ENCODE measurements at regions not wholly inside any gene's neighbourhood (a gene's known extent, or its start where the extent isn't known, plus 50 kb on each side); places are given as distances from the start of the nearest gene placed in this dataset.

- Histone ChIP-seq H3K4ac (ENCODE audit: low read depth, low read length) (no peak overlapping the region), H3K14ac (ENCODE audit: insufficient read depth, low read length) (no peak overlapping the region), H4K5ac (ENCODE audit: insufficient read length, low read depth, low read length) (no peak overlapping the region), H2BK5ac (ENCODE audit: insufficient read length, low read length) (no peak overlapping the region), H2BK12ac (ENCODE audit: insufficient read length, low read depth, low read length) (no peak overlapping the region), H2BK15ac (ENCODE audit: low read depth, low read length) (no peak overlapping the region), H3K18ac (ENCODE audit: insufficient read length, low read depth, low read length) (no peak overlapping the region), H3K27ac (ENCODE audit: insufficient read length, low read depth, low read length) (no peak overlapping the region), H3K56ac (ENCODE audit: insufficient read length, low read depth, low read length) (no peak overlapping the region), H3T11ph (ENCODE audit: low read length) (no peak overlapping the region), H2BK120ac (ENCODE audit: low read depth, low read length, poor library complexity, severe bottlenecking) (no peak overlapping the region), H4K91ac (ENCODE audit: insufficient read length, low read depth, low read length) (no peak overlapping the region), H3K23ac (ENCODE audit: insufficient read length, low read depth, low read length) (no peak overlapping the region), H3K79me2 (ENCODE audit: insufficient read depth, low read length) (no peaks in the 10 kb centered on the region), H4K20me1 (ENCODE audit: control insufficient read depth, insufficient read depth, insufficient read length) (no peaks in the 10 kb centered on the region), H4K8ac (replicated peaks; ENCODE audit: insufficient read length, low read depth, low read length) (no peak overlapping the region), H3K9me3 (ENCODE audit: control insufficient read depth, low read depth, low read length) (no peaks in the 10 kb centered on the region), H3K4me2 (ENCODE audit: insufficient read depth, insufficient read length, low read length) (no peak overlapping the region), H3K9ac (ENCODE audit: extremely low read depth, insufficient read length, low read length) (no peak overlapping the region), H2AK5ac (ENCODE audit: insufficient read length, low read length) (no peak overlapping the region), H3K27me3 (ENCODE audit: insufficient read depth, low read length) (no peaks in the 10 kb centered on the region), H2BK20ac (ENCODE audit: low read depth, low read length, poor library complexity, severe bottlenecking) (no peak overlapping the region), H2AFZ (ENCODE audit: low read length) (no peak overlapping the region), H3K79me1 (ENCODE audit: insufficient read depth, low read depth, low read length, poor library complexity, severe bottlenecking) (no peaks in the 10 kb centered on the region), H3K23me2 (ENCODE audit: insufficient read length, low read depth, low read length, poor library complexity, severe bottlenecking) (no peaks in the 10 kb centered on the region), H3K4me1 (ENCODE audit: insufficient read depth, low read length) (no peaks in the 10 kb centered on the region)
- H3K27ac Mint-ChIP-seq = no peak overlapping the region
- DNase-seq = no peak
- H3K27me3 Mint-ChIP-seq (ENCODE audit: low read depth) = no peaks in the 10 kb centered on the region
- no peaks in the 10 kb centered on the region for H3K36me3 Mint-ChIP-seq (ENCODE audit: insufficient read depth in 1 of 3, low read depth in 3 of 3)
- H3K9me3 Mint-ChIP-seq = no peaks in the 10 kb centered on the region
- no peak for TF ChIP-seq CTCF (conservative IDR thresholded peaks at IDR 0.05)
- no peak overlapping the region for H3K4me3 Mint-ChIP-seq
- H3K4me1 Mint-ChIP-seq = no peaks in the 10 kb centered on the region
Observed at GRCh38 chr13:63199508-63199907, 1783.9 kb upstream of the PCDH20 start.
